Left ventricle myocardium inferior (tissue), 1 donor: ENCODE measurements at regions not wholly inside any gene's neighbourhood (a gene's known extent, or its start where the extent isn't known, plus 50 kb on each side); places are given as distances from the start of the nearest gene placed in this dataset.

ENCODE experiments used
- DNase-seq: peaks from one replicate; pipeline ENCODE4 v3.0.0-alpha.2; 2020
- H3K27ac ChIP-seq: fragments of 200-600 bp; replicated peaks from 2 replicates; pipeline ENCODE4 v1.8.0; 2021
- H3K27me3 ChIP-seq: fragments of 200-600 bp; 2 replicates; pipeline ENCODE4 v1.8.0; 2021; ENCODE audit warnings: low read depth
- H3K36me3 ChIP-seq: fragments of 200-600 bp; 2 replicates; pipeline ENCODE4 v1.8.0; 2021
- H3K4me1 ChIP-seq: fragments of 200-600 bp; 2 replicates; pipeline ENCODE4 v1.8.0; 2021
- H3K4me3 ChIP-seq: fragments of 200-600 bp; 2 replicates; pipeline ENCODE4 v1.8.0; 2021; ENCODE audit warnings: mild to moderate bottlenecking, moderate library complexity
- H3K9me3 ChIP-seq: fragments of 200-600 bp; replicated peaks from 2 replicates; pipeline ENCODE4 v1.8.0; 2021
- CTCF ChIP-seq: fragments of 200-600 bp; IDR thresholded peaks from 2 replicates; pipeline ENCODE4 v1.8.0; 2021; ENCODE audit warnings: antibody characterized with exemption, mild to moderate bottlenecking, borderline replicate concordance
- intact Hi-C: fragments of 100-400 bp; cut with micrococcal nuclease; formaldehyde crosslinking; loops from one replicate; pipeline ENCODE4 v1.11.0; 2022
- donor health status: DM: no; HTN: yes; CAD: no; lungs with severe emphysema.

- Histone ChIP-seq H3K36me3 (no peaks in the 10 kb centered on the region), H3K4me1 (no peaks in the 10 kb centered on the region), H3K27ac (no peak overlapping the region), H3K9me3 (peaks cover 1% of the 10 kb centered on the region), H3K4me3 (no peak overlapping the region), H3K27me3 (peaks cover 18% of the 10 kb centered on the region)
- no peak for DNase-seq
- TF ChIP-seq CTCF = no peak
- intact Hi-C loops = no loop called here
These were observed 192.6 kb upstream of the GGTLC1 start for GRCh38 chr20:24181151-24181550.

- Histone ChIP-seq H3K36me3 (no peaks in the 10 kb centered on the region), H3K4me1 (no peaks in the 10 kb centered on the region), H3K4me3 (no peak overlapping the region), H3K27me3 (peaks cover 10% of the 10 kb centered on the region), H3K9me3 (peaks cover 22% of the 10 kb centered on the region), H3K27ac (no peak overlapping the region)
- intact Hi-C loops = no loop called here
- DNase-seq = no peak
- no peak for TF ChIP-seq CTCF
These were observed 180.7 kb upstream of the GGTLC1 start for GRCh38 chr20:24169256-24169655.

- no peak overlapping the region for H3K27ac ChIP-seq
- H3K4me1 ChIP-seq = no peaks in the 10 kb centered on the region
- TF ChIP-seq CTCF = no peak
- H3K9me3 ChIP-seq = peaks cover 11% of the 10 kb centered on the region
- peaks cover 6% of the 10 kb centered on the region for H3K27me3 ChIP-seq
- H3K4me3 ChIP-seq = no peak overlapping the region
- DNase-seq = no peak
- intact Hi-C loops = no loop called here
- no peaks in the 10 kb centered on the region for H3K36me3 ChIP-seq
These were observed 177.8 kb upstream of the GGTLC1 start for GRCh38 chr20:24166412-24166811.

GRCh38 chr20:24166123-24166381, 177.5 kb upstream of the GGTLC1 start:
- H3K27me3 ChIP-seq = peaks cover 6% of the 10 kb centered on the region
- TF ChIP-seq CTCF = no peak
- no peaks in the 10 kb centered on the region for H3K4me1 ChIP-seq
- H3K4me3 ChIP-seq = no peak overlapping the region
- peaks cover 8% of the 10 kb centered on the region for H3K9me3 ChIP-seq
- DNase-seq = no peak
- H3K27ac ChIP-seq = no peak overlapping the region
- no peaks in the 10 kb centered on the region for H3K36me3 ChIP-seq
- intact Hi-C loops = no loop called here

GRCh38 chr20:24165301-24166122, 176.9 kb upstream of the GGTLC1 start:
- H3K27ac ChIP-seq = no peak overlapping the region
- H3K4me3 ChIP-seq = no peak overlapping the region
- H3K9me3 ChIP-seq = peaks cover 8% of the 10 kb centered on the region
- no peak for DNase-seq
- intact Hi-C loops = no loop called here
- no peaks in the 10 kb centered on the region for H3K36me3 ChIP-seq
- no peaks in the 10 kb centered on the region for H3K4me1 ChIP-seq
- TF ChIP-seq CTCF = no peak
- peaks cover 6% of the 10 kb centered on the region for H3K27me3 ChIP-seq

GRCh38 chr20:24164360-24164759, 175.8 kb upstream of the GGTLC1 start:
- Histone ChIP-seq H3K9me3 (peaks cover 8% of the 10 kb centered on the region), H3K27ac (no peak overlapping the region), H3K4me1 (no peaks in the 10 kb centered on the region), H3K27me3 (peaks cover 8% of the 10 kb centered on the region), H3K36me3 (no peaks in the 10 kb centered on the region), H3K4me3 (no peak overlapping the region)
- DNase-seq = no peak
- peak; percentile 51 for TF ChIP-seq CTCF
- intact Hi-C loops = no loop called here
